Astrocyte (in vitro differentiated cells and primary cell): ENCODE measurements at regions not wholly inside any gene's neighbourhood (a gene's known extent, or its start where the extent isn't known, plus 50 kb on each side); places are given as distances from the start of the nearest gene placed in this dataset.

Experiments
- DNase-seq: peaks from one replicate; pipeline ENCODE4 v3.0.0-alpha.2; 2010; ENCODE audit warnings: low read depth
- FAIRE-seq: peaks from 2 replicates; lab custom pipeline; 2011; peaks lifted over from hg19 to GRCh38; lab: Jason Lieb, UNC
- H2AFZ ChIP-seq: 2 replicates; pipeline ENCODE4 v1.6.0; 2012; ENCODE audit warnings: low read depth, low read length, inconsistent platforms
- H3K27ac ChIP-seq: 2 replicates; pipeline ENCODE4 v1.5.1; 2011; ENCODE audit warnings: low read depth, low read length, inconsistent platforms
- H3K27me3 ChIP-seq: 2 replicates; pipeline ENCODE4 v1.6.0; 2011; ENCODE audit warnings: low read length, inconsistent platforms; ENCODE audit not compliant: insufficient read depth
- H3K36me3 ChIP-seq: 2 replicates; pipeline ENCODE4 v1.5.1; 2011; ENCODE audit warnings: low read length, inconsistent platforms; ENCODE audit not compliant: insufficient read depth
- H3K4me1 ChIP-seq: 2 replicates; pipeline ENCODE4 v1.5.1; 2011; ENCODE audit warnings: low read length, inconsistent platforms; ENCODE audit not compliant: insufficient read depth
- H3K4me2 ChIP-seq: 2 replicates; pipeline ENCODE4 v1.6.0; 2012; ENCODE audit warnings: low read length, inconsistent platforms
- H3K4me3 ChIP-seq: 2 replicates; pipeline ENCODE4 v1.5.1; 2011; ENCODE audit warnings: low read depth, mild to moderate bottlenecking, low read length, inconsistent platforms; ENCODE audit not compliant: insufficient read depth
- H3K79me2 ChIP-seq: 2 replicates; pipeline ENCODE4 v1.6.0; 2012; ENCODE audit warnings: mild to moderate bottlenecking, low read length, inconsistent platforms; ENCODE audit not compliant: insufficient read depth
- H3K9ac ChIP-seq: 2 replicates; pipeline ENCODE4 v1.6.0; 2012; ENCODE audit warnings: mild to moderate bottlenecking, low read length, inconsistent platforms
- H3K9me3 ChIP-seq: 2 replicates; pipeline ENCODE4 v1.5.1; 2012; ENCODE audit warnings: low read depth, mild to moderate bottlenecking, low read length, inconsistent platforms; ENCODE audit not compliant: insufficient read depth
- H4K20me1 ChIP-seq: 2 replicates; pipeline ENCODE4 v1.6.0; 2012; ENCODE audit warnings: low read length, inconsistent platforms; ENCODE audit not compliant: insufficient read depth
- H3K27ac Mint-ChIP-seq: one replicate; pipeline ENCODE4 v1.8.0; 2021; ENCODE audit warnings: mild to moderate bottlenecking, mixed read lengths; ENCODE audit not compliant: unreplicated experiment
- H3K27me3 Mint-ChIP-seq: one replicate; pipeline ENCODE4 v1.8.0; 2021; ENCODE audit warnings: low read depth, mixed read lengths; ENCODE audit not compliant: unreplicated experiment
- H3K36me3 Mint-ChIP-seq: one replicate; pipeline ENCODE4 v1.8.0; 2021; ENCODE audit warnings: low read depth, mixed read lengths; ENCODE audit not compliant: unreplicated experiment
- H3K4me1 Mint-ChIP-seq: one replicate; pipeline ENCODE4 v1.8.0; 2021; ENCODE audit warnings: low read depth, mixed read lengths; ENCODE audit not compliant: unreplicated experiment
- H3K4me3 Mint-ChIP-seq: one replicate; pipeline ENCODE4 v1.8.0; 2021; ENCODE audit warnings: mild to moderate bottlenecking, moderate library complexity, mixed read lengths; ENCODE audit not compliant: unreplicated experiment
- H3K9me3 Mint-ChIP-seq: one replicate; pipeline ENCODE4 v1.8.0; 2021; ENCODE audit warnings: mild to moderate bottlenecking, mixed read lengths; ENCODE audit not compliant: unreplicated experiment
- EZH2 ChIP-seq: IDR thresholded peaks from 2 replicates; pipeline ENCODE4 v1.6.1; 2012; ENCODE audit warnings: mild to moderate bottlenecking, low read length, inconsistent platforms; ENCODE audit not compliant: insufficient read depth
- TF ChIP-seq, protein P1 (sequence below): IDR thresholded peaks from 2 replicates; pipeline ENCODE4 v1.5.1; 2011; ENCODE audit warnings: low read depth, mild to moderate bottlenecking, inconsistent platforms, low read length, moderate library complexity; ENCODE audit not compliant: insufficient read depth

DNA sequence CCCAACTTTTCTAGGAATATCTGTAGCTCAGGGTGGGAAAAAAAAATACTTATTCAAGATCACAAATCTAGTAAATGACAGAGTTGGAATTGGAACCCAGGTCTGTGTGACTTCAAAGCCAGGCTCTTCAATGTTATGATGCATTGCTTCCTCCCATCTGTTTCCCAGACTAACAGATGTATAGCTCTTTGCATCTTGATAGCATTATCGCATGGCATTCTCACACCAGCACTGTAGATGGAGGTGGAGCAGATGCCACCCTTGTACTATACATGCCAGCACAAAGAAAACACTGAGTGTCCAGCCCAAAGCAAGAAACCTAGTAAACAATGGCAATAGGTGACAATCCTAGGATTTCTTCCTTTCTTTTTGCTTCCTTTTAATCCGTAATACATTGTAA is 497.3 kb downstream of the NEBL start:
- no peak overlapping the region for H3K4me3 ChIP-seq

DNA sequence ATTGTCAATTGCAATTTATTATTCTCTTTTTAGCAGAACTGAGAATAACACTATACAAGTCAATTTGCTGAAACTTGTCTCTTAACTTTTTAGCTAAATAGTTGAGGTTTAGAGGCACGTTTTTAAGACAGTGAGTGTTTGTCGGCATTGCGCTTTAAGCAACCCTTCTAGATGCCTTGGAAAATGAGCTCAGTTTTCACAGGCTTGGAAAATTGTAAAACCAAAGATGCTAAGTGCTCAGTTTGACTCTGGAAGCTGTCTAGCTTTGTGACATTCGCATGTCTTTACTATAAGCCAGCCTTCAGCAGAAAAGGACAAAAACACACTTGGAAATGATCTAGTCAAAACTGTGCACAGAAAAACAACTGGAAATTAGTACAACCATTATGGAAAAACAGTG is 500.4 kb downstream of the NEBL start:
- DNase-seq (no peak), FAIRE-seq (no peak)
- no peak overlapping the region for H3K4me2 ChIP-seq
- no peaks in the 10 kb centered on the region for H3K9me3 ChIP-seq
- Mint-ChIP-seq H3K4me3 (no peak overlapping the region), H3K4me1 (no peaks in the 10 kb centered on the region), H3K36me3 (no peaks in the 10 kb centered on the region), H3K27ac (no peak overlapping the region), H3K9me3 (no peaks in the 10 kb centered on the region), H3K27me3 (no peaks in the 10 kb centered on the region)
- H3K4me1 ChIP-seq = no peaks in the 10 kb centered on the region
- H3K27me3 ChIP-seq = no peaks in the 10 kb centered on the region
- no peaks in the 10 kb centered on the region for H3K79me2 ChIP-seq
- H3K9ac ChIP-seq = no peak overlapping the region
- no peak overlapping the region for H2AFZ ChIP-seq
- no peaks in the 10 kb centered on the region for H3K36me3 ChIP-seq
- no peaks in the 10 kb centered on the region for H4K20me1 ChIP-seq
- H3K4me3 ChIP-seq = no peak overlapping the region
- no peak overlapping the region for H3K27ac ChIP-seq
- TF ChIP-seq, protein P1, sequence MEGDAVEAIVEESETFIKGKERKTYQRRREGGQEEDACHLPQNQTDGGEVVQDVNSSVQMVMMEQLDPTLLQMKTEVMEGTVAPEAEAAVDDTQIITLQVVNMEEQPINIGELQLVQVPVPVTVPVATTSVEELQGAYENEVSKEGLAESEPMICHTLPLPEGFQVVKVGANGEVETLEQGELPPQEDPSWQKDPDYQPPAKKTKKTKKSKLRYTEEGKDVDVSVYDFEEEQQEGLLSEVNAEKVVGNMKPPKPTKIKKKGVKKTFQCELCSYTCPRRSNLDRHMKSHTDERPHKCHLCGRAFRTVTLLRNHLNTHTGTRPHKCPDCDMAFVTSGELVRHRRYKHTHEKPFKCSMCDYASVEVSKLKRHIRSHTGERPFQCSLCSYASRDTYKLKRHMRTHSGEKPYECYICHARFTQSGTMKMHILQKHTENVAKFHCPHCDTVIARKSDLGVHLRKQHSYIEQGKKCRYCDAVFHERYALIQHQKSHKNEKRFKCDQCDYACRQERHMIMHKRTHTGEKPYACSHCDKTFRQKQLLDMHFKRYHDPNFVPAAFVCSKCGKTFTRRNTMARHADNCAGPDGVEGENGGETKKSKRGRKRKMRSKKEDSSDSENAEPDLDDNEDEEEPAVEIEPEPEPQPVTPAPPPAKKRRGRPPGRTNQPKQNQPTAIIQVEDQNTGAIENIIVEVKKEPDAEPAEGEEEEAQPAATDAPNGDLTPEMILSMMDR = no peak
- no peak for TF ChIP-seq EZH2

More for the DNA sequence above, 497.3 kb downstream of the NEBL start:
- Mint-ChIP-seq H3K9me3 (no peaks in the 10 kb centered on the region), H3K27ac (no peak overlapping the region), H3K4me1 (no peaks in the 10 kb centered on the region), H3K4me3 (no peak overlapping the region), H3K36me3 (no peaks in the 10 kb centered on the region), H3K27me3 (no peaks in the 10 kb centered on the region)
- Histone ChIP-seq H3K4me1 (no peaks in the 10 kb centered on the region), H4K20me1 (no peaks in the 10 kb centered on the region), H3K36me3 (no peaks in the 10 kb centered on the region), H3K79me2 (no peaks in the 10 kb centered on the region), H3K9me3 (no peaks in the 10 kb centered on the region), H3K27ac (no peak overlapping the region), H3K27me3 (no peaks in the 10 kb centered on the region), H3K9ac (no peak overlapping the region), H2AFZ (no peak overlapping the region), H3K4me2 (no peak overlapping the region)
- FAIRE-seq (no peak), DNase-seq (no peak)
- TF ChIP-seq, protein P1 = no peak
- no peak for TF ChIP-seq EZH2

DNA sequence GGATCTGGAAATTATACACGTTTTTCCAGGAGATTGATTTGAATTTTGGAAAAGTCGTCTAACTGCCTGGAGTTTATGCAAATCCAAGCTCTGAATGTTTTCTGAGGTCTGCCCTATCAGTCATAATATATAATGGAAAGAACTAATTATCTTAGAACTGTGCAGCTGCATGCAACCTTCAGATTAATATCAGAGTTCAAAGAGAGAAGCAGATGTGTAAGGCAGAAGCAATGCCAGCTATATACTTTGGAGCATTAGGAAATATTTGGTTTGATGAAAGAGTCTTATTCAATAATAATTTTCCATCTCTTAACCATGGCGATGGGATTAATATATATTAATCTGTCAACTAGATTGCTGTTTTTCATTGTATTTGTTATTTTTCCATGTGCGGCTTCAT is 500.9 kb downstream of the NEBL start:
- Histone ChIP-seq H3K4me1 (no peaks in the 10 kb centered on the region), H3K79me2 (no peaks in the 10 kb centered on the region), H2AFZ (no peak overlapping the region), H3K4me3 (no peak overlapping the region), H3K4me2 (no peak overlapping the region), H3K27ac (no peak overlapping the region), H3K9me3 (no peaks in the 10 kb centered on the region), H3K36me3 (no peaks in the 10 kb centered on the region), H4K20me1 (no peaks in the 10 kb centered on the region), H3K27me3 (no peaks in the 10 kb centered on the region), H3K9ac (no peak overlapping the region)
- no peak for DNase-seq
- Mint-ChIP-seq H3K27ac (no peak overlapping the region), H3K4me3 (no peak overlapping the region), H3K9me3 (no peaks in the 10 kb centered on the region), H3K27me3 (no peaks in the 10 kb centered on the region), H3K36me3 (no peaks in the 10 kb centered on the region), H3K4me1 (no peaks in the 10 kb centered on the region)
- no peak for FAIRE-seq
- no peak for TF ChIP-seq EZH2
- TF ChIP-seq, protein P1 = no peak
